T-cell (primary cell): ENCODE measurements at regions not wholly inside any gene's neighbourhood (a gene's known extent, or its start where the extent isn't known, plus 50 kb on each side); places are given as distances from the start of the nearest gene placed in this dataset.

Source experiments
- ATAC-seq, 4 experiments: fragments of 200-7000 bp in 3 of 4; fragments of 150-1000 bp in 1 of 4; cut with Tn5 transposase; replicated peaks in 1 of 4; 1 replicate in 3 of 4; 2 replicates in 1 of 4; pipeline ENCODE4 v1.10.0; 2021; ENCODE audit warnings: moderate library complexity in 3 of 4, mild to moderate bottlenecking in 2 of 4, moderate number of reproducible peaks in 1 of 4
- CTCF ChIA-PET, 2 donors: fragments of 300-600 bp; sonication (Branson Sonifier 250); formaldehyde crosslinking; loops; one replicate each; lab custom pipeline; 2022; ENCODE audit warnings: antibody characterized with exemption in 2 of 2; lab: Charles Lee
- POLR2A ChIA-PET, 2 donors: fragments of 300-600 bp; sonication (Branson Sonifier 250); formaldehyde crosslinking; loops; one replicate each; lab custom pipeline; 2022; ENCODE audit warnings: antibody characterized with exemption in 2 of 2; lab: Charles Lee
- DNase-seq, 35 experiments: peaks; one replicate each; pipeline versions ENCODE4 v3.0.0 to v3.0.0-alpha.2; 2013 to 2023
- H3K27ac ChIP-seq: one replicate; pipeline ENCODE4 v1.5.1; 2013; ENCODE audit warnings: low read length
- H3K27me3 ChIP-seq, 2 experiments: replicated peaks in 1 of 2; 1 replicate in 1 of 2; 2 replicates in 1 of 2; pipeline versions ENCODE4 v1.6.1 to v1.7.0; 2013; ENCODE audit warnings: low read length in 1 of 2, mixed read lengths in 1 of 2; ENCODE audit not compliant: control insufficient read depth in 2 of 2, insufficient read depth in 2 of 2; ENCODE audit errors: extremely low read depth in 1 of 2
- H3K36me3 ChIP-seq, 2 donors: 1 replicate in 1 of 2; 2 replicates in 1 of 2; pipeline versions ENCODE4 v1.6.1 to v1.7.0; 2013; ENCODE audit warnings: low read length in 1 of 2; ENCODE audit not compliant: control insufficient read depth in 2 of 2, insufficient read depth in 1 of 2; ENCODE audit errors: extremely low read depth in 1 of 2
- H3K4me1 ChIP-seq, 2 experiments: 1 replicate in 1 of 2; 2 replicates in 1 of 2; pipeline versions ENCODE4 v1.6.1 to v1.7.0; 2013; ENCODE audit warnings: low read length in 2 of 2, mixed read lengths in 1 of 2; ENCODE audit not compliant: insufficient read depth in 2 of 2, control insufficient read depth in 1 of 2; ENCODE audit errors: extremely low read depth in 1 of 2
- H3K4me3 ChIP-seq, 2 donors: 1 replicate in 1 of 2; 2 replicates in 1 of 2; pipeline versions ENCODE4 v1.5.1 to v1.7.0; 2013; ENCODE audit warnings: mild to moderate bottlenecking in 2 of 2, low read length in 1 of 2, moderate library complexity in 1 of 2; ENCODE audit not compliant: control insufficient read depth in 1 of 2; ENCODE audit errors: extremely low read depth in 1 of 2
- H3K9me3 ChIP-seq: 2 replicates; pipeline ENCODE4 v1.7.0; 2013
- H3K27ac Mint-ChIP-seq, 2 donors: one replicate each; pipeline ENCODE4 v1.8.0; 2020 to 2021; ENCODE audit warnings: mild to moderate bottlenecking in 2 of 2, mixed read lengths in 2 of 2
- H3K27me3 Mint-ChIP-seq, 2 donors: one replicate each; pipeline ENCODE4 v1.8.0; 2021 to 2022; ENCODE audit warnings: mixed read lengths in 2 of 2
- H3K36me3 Mint-ChIP-seq: one replicate; pipeline ENCODE4 v1.8.0; 2021; ENCODE audit warnings: mixed read lengths
- H3K4me1 Mint-ChIP-seq, 3 donors: one replicate each; pipeline ENCODE4 v1.8.0; 2020 to 2022; ENCODE audit warnings: mixed read lengths in 3 of 3, mild to moderate bottlenecking in 1 of 3
- H3K4me3 Mint-ChIP-seq, 3 donors: one replicate each; pipeline ENCODE4 v1.8.0; 2020 to 2022; ENCODE audit warnings: mild to moderate bottlenecking in 3 of 3, mixed read lengths in 3 of 3, moderate library complexity in 3 of 3
- H3K9me3 Mint-ChIP-seq, 3 donors: one replicate each; pipeline ENCODE4 v1.8.0; 2020 to 2022; ENCODE audit warnings: mixed read lengths in 3 of 3
- WGBS: methylation state at CpG from one replicate; pipeline ENCODE4 v1.1.5; 2013; ENCODE audit warnings: missing lambda C conversion rate; ENCODE audit not compliant: insufficient coverage; 5-methylcytosine and 5-hydroxymethylcytosine counted together

DNA sequence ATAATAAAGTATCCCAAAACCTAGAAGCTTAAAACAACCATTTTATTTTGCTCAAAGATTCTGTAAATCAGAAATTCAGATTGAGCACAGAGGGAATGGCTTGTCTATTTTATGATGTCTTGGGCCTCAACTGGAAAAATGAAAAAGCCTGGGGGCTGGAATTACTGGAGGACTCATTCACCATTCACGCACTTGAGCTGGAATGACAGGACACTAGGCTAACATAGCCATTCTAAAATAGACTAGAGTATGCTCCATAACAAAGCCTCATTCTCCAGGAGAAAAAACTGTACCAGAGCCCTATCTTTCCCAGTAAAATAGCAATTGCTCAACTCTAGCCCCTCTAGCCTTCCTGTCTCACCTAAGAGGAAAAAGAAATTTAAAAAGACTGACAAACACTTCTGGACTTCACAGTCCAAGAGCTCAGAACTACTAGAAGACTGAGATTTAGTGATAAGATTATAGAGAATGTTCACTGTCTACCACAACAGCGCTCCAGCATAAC, 145.4 kb upstream of the BTBD3 start:
- no peaks in the 10 kb centered on the region for H3K4me1 ChIP-seq
- no peaks in the 10 kb centered on the region for H3K36me3 ChIP-seq

DNA sequence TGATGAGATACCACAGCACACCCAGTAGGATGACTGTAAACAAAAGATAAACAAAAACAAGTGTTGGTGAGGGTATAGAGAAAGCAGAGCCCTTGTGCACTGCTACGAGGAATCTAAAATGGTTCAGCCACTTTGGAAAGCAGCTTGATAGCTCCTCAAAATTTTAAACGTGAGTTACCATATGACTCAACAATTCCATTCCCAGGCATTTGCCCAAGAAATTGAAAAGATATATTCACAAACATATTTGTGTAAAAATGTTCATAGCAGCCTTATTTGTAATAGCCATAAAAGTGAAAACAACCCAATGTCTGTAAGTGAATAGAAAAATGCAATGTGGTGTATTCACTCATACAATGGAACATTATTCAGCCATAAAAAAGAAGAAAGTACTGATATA, 141.0 kb upstream of the BTBD3 start:
- Mint-ChIP-seq H3K4me1 (no peaks in the 10 kb centered on the region), H3K36me3 (no peaks in the 10 kb centered on the region), H3K27ac (no peak overlapping the region), H3K4me3 (no peak overlapping the region), H3K9me3 (peaks cover 2 to 24% (median 9%) of the 10 kb centered on the region in 3 donors), H3K27me3 (peaks cover 0 to 4% of the 10 kb centered on the region in 2 donors)
- ATAC-seq (no peak), DNase-seq (no peak)
- Histone ChIP-seq H3K4me1 (no peaks in the 10 kb centered on the region), H3K27me3 (no peaks in the 10 kb centered on the region), H3K4me3 (no peak overlapping the region), H3K9me3 (no peaks in the 10 kb centered on the region), H3K27ac (no peak overlapping the region), H3K36me3 (no peaks in the 10 kb centered on the region)
- ChIA-PET CTCF (no interaction called here), POLR2A (no interaction called here)
- no CpG with 5 or more reads among the region's 2 CpGs for WGBS

More for the DNA sequence above, 145.4 kb upstream of the BTBD3 start:
- H3K4me3 Mint-ChIP-seq, result no peak overlapping the region
- H3K27me3 Mint-ChIP-seq, result no peaks in the 10 kb centered on the region
- H3K27ac Mint-ChIP-seq, result no peak overlapping the region
- Histone ChIP-seq H3K27ac (no peak overlapping the region), H3K27me3 (no peaks in the 10 kb centered on the region), H3K4me3 (no peak overlapping the region), H3K9me3 (no peaks in the 10 kb centered on the region)
- ChIA-PET POLR2A (interaction anchor here in 1 of 2 donors (0.7 kb wide), 1 partner anchor 31 kb away, joined by 3 read pairs; no protein-coding TSS in a partner anchor), CTCF (no interaction called here)
- no peaks in the 10 kb centered on the region for H3K36me3 Mint-ChIP-seq
- no peak for DNase-seq
- WGBS, result no CpG with 5 or more reads among the region's 2 CpGs
- no peak for ATAC-seq
- peaks cover 5 to 29% (median 11%) of the 10 kb centered on the region in 3 donors for H3K9me3 Mint-ChIP-seq
- no peaks in the 10 kb centered on the region for H3K4me1 Mint-ChIP-seq

DNA sequence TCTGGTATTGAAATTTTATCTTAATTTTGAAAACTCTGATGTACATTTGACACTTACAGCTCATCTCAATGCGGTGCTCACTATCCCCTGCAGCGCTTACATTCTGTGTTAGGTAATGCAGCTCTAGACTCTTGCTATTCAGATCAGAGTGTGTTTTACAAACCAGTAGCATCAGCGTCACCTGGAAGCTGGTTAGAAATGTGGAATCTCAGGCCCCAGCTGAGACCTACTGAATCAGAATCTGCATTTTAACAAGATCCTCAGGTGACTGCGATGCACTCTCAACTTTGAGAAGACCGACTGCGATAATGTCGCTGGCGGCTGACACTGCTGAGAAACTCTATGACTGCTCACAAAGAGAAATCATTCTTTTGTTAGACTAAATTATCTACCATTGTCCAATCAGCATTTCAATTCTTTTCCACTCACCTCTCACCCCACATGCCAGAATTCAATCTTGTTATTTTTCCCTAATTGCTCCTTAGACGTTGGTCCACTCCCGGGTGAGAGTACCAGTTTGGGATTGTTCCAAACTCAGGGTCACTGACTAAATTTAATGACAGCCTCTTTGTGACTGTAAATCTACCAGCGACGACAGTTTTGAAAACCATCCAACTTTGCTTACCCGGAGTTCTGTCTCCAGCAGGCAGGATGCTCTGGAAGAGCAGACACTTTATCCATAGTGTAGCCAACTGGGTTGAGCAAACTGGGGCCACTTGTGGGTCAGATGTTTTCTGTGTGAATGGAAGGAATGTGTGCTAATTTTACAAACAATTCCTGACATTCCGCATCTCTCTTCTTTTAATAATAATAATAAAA, 140.1 kb upstream of the BTBD3 start:
- H3K27me3 ChIP-seq, result no peaks in the 10 kb centered on the region
- Mint-ChIP-seq H3K36me3 (no peaks in the 10 kb centered on the region), H3K4me3 (no peak overlapping the region), H3K4me1 (no peaks in the 10 kb centered on the region), H3K27me3 (peaks cover 0 to 4% of the 10 kb centered on the region in 2 donors), H3K27ac (no peak overlapping the region), H3K9me3 (peaks cover 0 to 21% (median 6%) of the 10 kb centered on the region in 3 donors)
- no peaks in the 10 kb centered on the region for H3K4me1 ChIP-seq
- no peaks in the 10 kb centered on the region for H3K36me3 ChIP-seq
- DNase-seq, result no peak
- no peak for ATAC-seq
- H3K9me3 ChIP-seq, result no peaks in the 10 kb centered on the region
- H3K4me3 ChIP-seq, result no peak overlapping the region
- ChIA-PET CTCF (no interaction called here), POLR2A (interaction anchor here in 1 of 2 donors (0.6 kb wide), 1 partner anchor 286 kb away, joined by 3 read pairs; no protein-coding TSS in a partner anchor)
- H3K27ac ChIP-seq, result no peak overlapping the region
- 91% methylated on average over 6 of the region's 14 CpGs for WGBS

DNA sequence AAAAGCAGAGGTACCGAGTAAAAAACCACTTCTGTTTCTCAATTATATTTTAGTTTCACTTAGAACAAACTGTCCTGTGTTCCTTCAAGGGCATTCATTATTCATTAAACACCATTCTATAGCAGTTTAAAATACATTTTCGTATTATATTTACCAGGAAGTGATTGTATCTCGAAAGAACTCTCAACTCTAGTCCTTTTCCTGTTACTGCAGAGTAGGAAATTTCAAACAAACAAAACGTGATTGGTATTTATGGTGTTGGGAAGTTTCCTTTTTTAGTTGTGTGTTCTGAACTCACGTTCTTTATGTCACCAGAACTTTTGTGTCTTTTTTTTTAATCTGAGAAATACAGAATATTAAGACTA, 139.5 kb upstream of the BTBD3 start:
- Mint-ChIP-seq H3K36me3 (no peaks in the 10 kb centered on the region), H3K27me3 (peaks cover 0 to 4% of the 10 kb centered on the region in 2 donors), H3K9me3 (peaks cover 0 to 15% (median 6%) of the 10 kb centered on the region in 3 donors), H3K27ac (no peak overlapping the region), H3K4me1 (no peaks in the 10 kb centered on the region), H3K4me3 (no peak overlapping the region)
- no peak overlapping the region for H3K27ac ChIP-seq
- ChIA-PET POLR2A (no interaction called here), CTCF (no interaction called here)
- DNase-seq (no peak), ATAC-seq (no peak)
- H3K4me3 ChIP-seq, result no peak overlapping the region
- no CpG with 5 or more reads among the region's 5 CpGs for WGBS
- no peaks in the 10 kb centered on the region for H3K27me3 ChIP-seq
- H3K36me3 ChIP-seq, result no peaks in the 10 kb centered on the region
- no peaks in the 10 kb centered on the region for H3K9me3 ChIP-seq
- H3K4me1 ChIP-seq, result no peaks in the 10 kb centered on the region

DNA sequence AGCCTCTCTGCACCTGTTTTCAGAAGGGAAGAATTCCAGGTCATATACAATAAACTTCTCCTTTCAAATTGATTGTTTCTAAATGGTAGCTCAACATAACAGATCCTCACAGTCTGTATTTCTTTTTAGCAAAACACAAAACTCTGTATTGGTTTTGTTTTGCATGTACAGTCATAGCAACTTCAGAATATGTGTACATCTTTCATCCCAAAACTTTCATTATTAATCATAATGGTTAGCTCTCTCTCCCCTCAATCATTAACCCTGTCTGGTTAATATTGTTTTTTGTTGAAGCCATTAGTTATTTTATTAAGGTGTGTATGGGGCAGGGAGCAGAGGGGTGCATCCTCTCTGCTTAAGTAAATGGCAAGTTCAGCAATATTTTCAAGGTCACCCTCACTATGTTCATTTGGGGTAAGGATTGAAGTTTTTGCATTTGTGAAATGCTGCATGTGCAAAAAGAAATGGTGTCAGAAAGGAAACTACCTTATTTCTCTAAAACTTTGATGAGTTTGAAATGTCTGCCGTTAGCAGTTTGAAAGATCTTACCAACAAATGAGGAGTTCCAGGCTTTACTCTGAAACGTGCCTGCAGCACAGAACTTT, 136.8 kb upstream of the BTBD3 start:
- Histone ChIP-seq H3K27me3 (no peaks in the 10 kb centered on the region), H3K27ac (no peak overlapping the region)
- H3K27ac Mint-ChIP-seq, result no peak overlapping the region

DNA sequence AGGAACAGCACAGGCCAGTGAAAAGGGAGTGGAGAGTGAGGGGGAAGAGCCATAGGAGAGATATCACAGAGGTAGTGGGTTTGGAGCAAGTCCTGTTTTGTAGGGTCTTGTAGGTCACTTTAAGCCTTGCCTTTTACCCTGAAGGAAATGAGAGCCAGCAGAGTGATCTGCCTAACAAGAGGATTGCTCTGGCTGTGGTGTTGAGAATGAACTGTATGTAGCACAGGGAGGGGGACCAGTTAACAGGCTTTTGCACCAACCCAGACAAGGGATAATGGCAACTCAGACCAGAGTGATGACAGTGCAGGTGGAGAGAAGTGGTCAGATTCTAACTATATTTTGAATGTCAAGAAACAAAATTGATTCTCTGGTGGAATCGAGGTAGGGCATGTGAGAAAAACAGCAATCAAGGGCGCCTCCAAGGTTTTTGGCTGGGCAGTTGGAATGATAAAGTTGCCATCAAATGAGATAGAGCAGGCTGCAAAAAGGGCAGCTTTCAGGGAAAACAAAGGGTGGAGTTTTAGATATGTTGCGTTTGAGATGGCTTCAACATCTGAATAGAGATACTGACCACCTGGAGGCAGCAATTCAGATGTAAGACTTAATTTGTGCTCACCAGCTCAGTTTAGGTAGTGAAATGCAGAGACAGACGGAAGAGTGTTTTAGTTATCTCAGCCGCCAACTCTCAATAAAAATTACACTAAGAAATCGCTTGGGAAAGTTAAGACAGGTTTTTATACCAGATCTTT, 134.4 kb upstream of the BTBD3 start:
- Mint-ChIP-seq H3K4me1 (no peaks in the 10 kb centered on the region), H3K9me3 (peaks cover 0 to 6% (median 3%) of the 10 kb centered on the region in 3 donors), H3K4me3 (no peak overlapping the region), H3K36me3 (no peaks in the 10 kb centered on the region), H3K27me3 (peaks cover 0 to 4% of the 10 kb centered on the region in 2 donors), H3K27ac (no peak overlapping the region)
- ChIA-PET CTCF (no interaction called here), POLR2A (no interaction called here)
- Histone ChIP-seq H3K27me3 (no peaks in the 10 kb centered on the region), H3K36me3 (no peaks in the 10 kb centered on the region), H3K9me3 (no peaks in the 10 kb centered on the region), H3K4me3 (no peak overlapping the region), H3K27ac (no peak overlapping the region), H3K4me1 (no peaks in the 10 kb centered on the region)
- whole genome bisulfite sequencing, result 90% methylated on average over 2 of the region's 6 CpGs
- DNase-seq (no peak), ATAC-seq (no peak)

More for the DNA sequence above, 136.8 kb upstream of the BTBD3 start:
- DNase-seq (no peak), ATAC-seq (no peak)
- no peak overlapping the region for H3K4me3 ChIP-seq
- H3K27me3 Mint-ChIP-seq, result peaks cover 0 to 4% of the 10 kb centered on the region in 2 donors
- peaks cover 0 to 6% (median 3%) of the 10 kb centered on the region in 3 donors for H3K9me3 Mint-ChIP-seq
- H3K4me1 ChIP-seq, result no peaks in the 10 kb centered on the region
- no peaks in the 10 kb centered on the region for H3K36me3 ChIP-seq
- no CpG with 5 or more reads among the region's 2 CpGs for WGBS
- H3K9me3 ChIP-seq, result no peaks in the 10 kb centered on the region
- H3K4me1 Mint-ChIP-seq, result no peaks in the 10 kb centered on the region
- H3K4me3 Mint-ChIP-seq, result no peak overlapping the region
- CTCF ChIA-PET, result no interaction called here
- POLR2A ChIA-PET, result no interaction called here
- H3K36me3 Mint-ChIP-seq, result no peaks in the 10 kb centered on the region
